ENCODE measurements at regions not wholly inside any gene's neighbourhood (a gene's known extent, or its start where the extent isn't known, plus 50 kb on each side); places are given as distances from the start of the nearest gene placed in this dataset.

- DNase-seq = no peak
Observed at GRCh38 chr12:17528394-17528793, 561.6 kb downstream of the RERGL start.

- DNase-seq = no peak
Observed at GRCh38 chr12:17527021-17527420, 563.0 kb downstream of the RERGL start.

GRCh38 chr12:17511369-17511768, 578.6 kb downstream of the RERGL start:
- no peak for DNase-seq

- no peak for DNase-seq
Observed at GRCh38 chr12:17507336-17507735, 582.7 kb downstream of the RERGL start.

GRCh38 chr12:17503742-17504141, 586.3 kb downstream of the RERGL start:
- DNase-seq = no peak

GRCh38 chr12:17489452-17489851, 600.5 kb downstream of the RERGL start:
- DNase-seq = no peak

- DNase-seq = no peak
Observed at GRCh38 chr12:17478908-17479673, 610.9 kb downstream of the RERGL start.

- no peak for DNase-seq
Observed at GRCh38 chr12:17470460-17470859, 619.5 kb downstream of the RERGL start.

- no peak for DNase-seq
Observed at GRCh38 chr12:17459214-17459613, 630.8 kb downstream of the RERGL start.

- no peak for DNase-seq
Observed at GRCh38 chr12:17456486-17456885, 633.5 kb downstream of the RERGL start.

- no peak for DNase-seq
Observed at GRCh38 chr12:17438141-17438540, 651.9 kb downstream of the RERGL start.

GRCh38 chr12:17416748-17417147, 673.2 kb downstream of the RERGL start:
- DNase-seq = no peak

GRCh38 chr12:17414596-17414995, 675.4 kb downstream of the RERGL start:
- no peak for DNase-seq

- no peak for DNase-seq
Observed at GRCh38 chr12:17411662-17412061, 678.3 kb downstream of the RERGL start.

GRCh38 chr12:17388679-17389078, 701.3 kb downstream of the RERGL start:
- DNase-seq = no peak

GRCh38 chr12:17383321-17383720, 706.7 kb downstream of the RERGL start:
- no peak for DNase-seq

- no peak for DNase-seq
Observed at GRCh38 chr12:17381211-17381610, 708.8 kb downstream of the RERGL start.

GRCh38 chr12:17372508-17372907, 717.5 kb downstream of the RERGL start:
- no peak for DNase-seq

- no peak for DNase-seq
Observed at GRCh38 chr12:17371491-17372215, 718.3 kb downstream of the RERGL start.

GRCh38 chr12:17370621-17371020, 719.4 kb downstream of the RERGL start:
- DNase-seq = no peak

- DNase-seq = no peak
Observed at GRCh38 chr12:17369556-17369955, 720.4 kb downstream of the RERGL start.

GRCh38 chr12:17361224-17361623, 728.8 kb downstream of the RERGL start:
- DNase-seq = no peak

GRCh38 chr12:17358835-17359234, 731.2 kb downstream of the RERGL start:
- no peak for DNase-seq

- DNase-seq = no peak
Observed at GRCh38 chr12:17357396-17357795, 732.6 kb downstream of the RERGL start.

GRCh38 chr12:17352164-17352563, 737.8 kb downstream of the RERGL start:
- DNase-seq = no peak

All from activated CD4-positive, alpha-beta T cell treated with anti-CD3 and anti-CD28 coated beads, Interleukin-2, amount 50 U/mL, for 16 hours (primary cell).